GM19238 (cell line): ENCODE measurements at regions not wholly inside any gene's neighbourhood (a gene's known extent, or its start where the extent isn't known, plus 50 kb on each side); places are given as distances from the start of the nearest gene placed in this dataset.

Experiments used
- DNase-seq: peaks from one replicate; pipeline ENCODE4 v3.0.0; 2011; ENCODE audit warnings: low spot score; ENCODE audit not compliant: insufficient read length

DNA sequence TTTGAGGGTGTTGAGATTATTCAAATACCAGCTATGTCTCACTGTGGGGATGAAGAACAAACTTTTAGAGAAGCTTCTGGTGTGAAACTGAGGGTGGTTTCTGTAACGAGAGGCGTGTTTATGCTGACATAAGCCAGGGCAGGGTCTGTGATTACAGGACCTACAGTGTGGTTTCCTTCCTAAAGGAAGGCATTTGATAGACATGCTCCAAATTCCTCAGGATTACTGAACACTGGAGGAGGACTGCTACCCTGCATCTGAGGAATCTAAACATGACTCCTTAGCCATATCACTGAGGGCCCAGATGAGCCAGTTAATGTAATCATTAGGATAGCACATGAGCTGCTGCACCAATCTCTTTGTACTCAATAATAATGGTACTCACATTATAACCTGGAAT is 328.4 kb upstream of the UMPS start:
- no peak for DNase-seq

DNA sequence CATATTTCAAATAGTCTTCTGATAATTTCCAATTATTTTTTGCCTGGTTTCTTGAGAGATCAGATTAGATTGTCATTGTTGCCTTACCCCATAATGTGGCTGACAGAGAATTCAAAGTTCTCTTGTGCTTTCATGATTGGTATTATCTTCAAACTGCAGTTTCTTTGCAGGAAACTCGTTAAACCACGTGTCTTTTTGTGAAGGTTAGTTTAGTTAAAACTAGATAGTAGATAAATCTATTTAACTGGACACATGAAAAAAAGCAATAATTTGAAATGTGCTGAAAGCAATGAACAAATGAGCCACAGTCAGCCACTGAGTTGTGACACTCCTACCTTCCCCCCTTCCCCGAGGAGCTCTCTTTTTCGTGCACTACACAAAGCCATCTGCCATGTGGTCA is 327.5 kb upstream of the UMPS start:
- DNase-seq: no peak

DNA sequence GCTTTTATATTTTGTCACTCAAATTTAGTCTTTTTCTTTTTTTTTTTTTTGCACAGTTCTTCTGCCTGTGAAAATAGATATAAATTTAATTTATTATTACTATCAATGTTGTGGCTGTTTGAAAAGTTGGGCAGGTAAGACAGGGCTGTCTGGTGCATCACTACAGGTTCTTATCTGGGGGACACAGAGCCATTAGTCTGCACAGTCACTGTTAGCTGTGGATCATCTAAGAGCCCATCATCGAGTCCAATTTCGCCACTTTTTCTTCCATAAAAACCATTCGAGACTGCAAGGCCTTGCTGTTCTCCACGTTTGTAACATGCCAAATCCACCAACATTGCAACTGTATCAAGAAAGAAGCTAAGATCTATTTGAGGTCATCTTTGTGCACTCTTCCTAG is 325.6 kb upstream of the UMPS start:
- DNase-seq: no peak

DNA sequence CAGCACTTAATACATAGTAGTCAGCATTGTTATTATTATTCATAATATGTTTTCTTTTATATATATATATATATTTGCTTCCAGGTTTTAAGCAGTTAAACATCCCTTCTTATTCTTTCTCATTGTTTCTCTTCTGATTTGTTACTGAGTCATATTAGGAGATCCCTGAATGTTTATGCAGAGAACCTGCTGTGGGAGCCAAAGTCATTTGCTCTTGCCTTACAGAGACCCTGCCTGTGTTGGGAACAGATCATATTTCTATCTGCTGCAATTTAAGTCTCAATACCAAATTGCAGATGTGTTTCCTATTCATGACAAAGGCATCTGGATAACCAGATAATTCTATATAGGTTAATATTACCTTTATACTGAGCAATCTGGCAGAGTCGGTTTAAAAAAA is 323.0 kb upstream of the UMPS start:
- DNase-seq: no peak

DNA sequence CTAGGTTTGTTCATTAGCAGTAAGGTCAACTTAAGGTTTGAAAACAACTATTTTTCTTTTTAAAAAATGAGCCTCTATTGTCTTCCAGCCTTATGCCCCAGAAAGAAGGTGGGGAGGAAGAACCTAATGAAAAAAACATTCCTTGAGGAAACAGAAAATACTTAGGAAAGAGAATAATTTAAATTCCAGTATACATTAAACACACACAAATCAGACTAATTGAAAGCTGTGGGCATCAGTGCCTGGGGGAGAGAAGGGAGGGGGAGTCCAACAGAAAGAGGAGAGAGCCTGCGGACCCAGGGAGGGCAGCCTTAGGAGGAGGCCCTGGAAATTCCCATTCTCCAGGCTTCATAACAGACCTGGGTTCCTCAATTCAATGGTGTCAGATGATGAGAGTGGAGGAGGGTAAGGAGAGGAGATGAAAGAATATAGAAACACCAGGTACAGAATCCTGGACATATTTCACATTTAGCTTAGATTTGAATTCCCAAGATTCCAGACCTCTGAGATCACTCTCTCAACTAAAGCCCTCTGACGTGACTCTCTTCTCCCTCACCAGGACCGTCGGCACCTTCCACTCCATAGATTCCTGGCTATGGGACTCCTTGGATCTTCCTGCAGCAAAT is 320.5 kb upstream of the UMPS start:
- DNase-seq: no peak

DNA sequence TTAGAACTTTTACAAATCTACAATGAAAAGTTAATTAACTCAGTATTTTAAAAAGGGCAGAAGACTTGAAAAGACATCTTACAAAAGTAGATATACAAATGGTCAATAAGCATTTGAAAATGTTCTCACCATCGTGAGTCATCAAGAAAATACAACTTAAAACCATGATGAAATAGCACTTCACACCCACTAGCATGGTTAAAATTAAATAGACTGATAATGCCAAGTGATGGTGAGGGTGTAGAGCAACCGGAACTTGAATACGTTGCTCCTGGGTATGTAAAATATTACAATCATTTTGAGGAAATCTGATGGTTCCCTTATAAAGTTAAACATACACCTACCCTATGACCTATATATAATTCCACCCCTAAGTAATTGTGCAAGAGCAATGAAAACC is 319.8 kb upstream of the UMPS start:
- DNase-seq: no peak

DNA sequence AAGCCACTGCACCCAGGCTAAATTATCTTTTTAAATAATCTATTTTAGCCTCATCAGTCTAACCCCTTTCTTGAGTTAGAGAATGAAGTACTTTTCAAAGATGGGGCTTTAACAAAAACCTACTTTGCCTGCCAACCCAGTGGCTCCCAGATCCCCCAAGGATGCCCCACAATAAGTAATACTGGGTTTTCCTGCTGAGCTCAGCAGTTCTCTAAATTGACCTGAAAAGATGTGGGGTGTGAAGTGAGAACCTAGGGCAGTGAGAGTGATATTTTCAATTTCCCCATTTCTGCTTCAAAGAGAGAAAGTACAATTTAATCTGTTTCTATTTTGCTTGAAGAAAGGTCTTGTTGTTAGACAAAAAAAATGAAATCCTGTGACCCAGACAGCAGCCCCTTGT is 318.5 kb upstream of the UMPS start:
- DNase-seq: no peak

DNA sequence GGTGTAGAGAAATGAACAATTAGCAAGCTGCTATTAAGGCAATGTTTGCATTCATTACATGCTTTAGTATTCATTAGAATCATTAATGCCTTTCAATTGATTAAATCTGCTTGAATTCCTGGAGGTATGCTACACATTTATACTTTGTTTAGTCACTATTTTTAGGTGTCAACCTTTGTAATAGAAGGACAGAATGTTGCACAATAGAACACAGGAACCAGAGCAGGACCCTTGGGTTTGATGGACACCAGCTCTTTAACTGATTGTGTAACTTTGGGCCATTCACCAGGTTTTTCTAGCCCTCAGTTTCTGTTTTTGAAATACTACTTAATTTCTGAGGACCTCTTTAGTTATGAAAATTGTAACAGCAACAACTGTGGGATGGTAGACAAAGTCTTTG is 317.6 kb upstream of the UMPS start:
- DNase-seq: no peak

DNA sequence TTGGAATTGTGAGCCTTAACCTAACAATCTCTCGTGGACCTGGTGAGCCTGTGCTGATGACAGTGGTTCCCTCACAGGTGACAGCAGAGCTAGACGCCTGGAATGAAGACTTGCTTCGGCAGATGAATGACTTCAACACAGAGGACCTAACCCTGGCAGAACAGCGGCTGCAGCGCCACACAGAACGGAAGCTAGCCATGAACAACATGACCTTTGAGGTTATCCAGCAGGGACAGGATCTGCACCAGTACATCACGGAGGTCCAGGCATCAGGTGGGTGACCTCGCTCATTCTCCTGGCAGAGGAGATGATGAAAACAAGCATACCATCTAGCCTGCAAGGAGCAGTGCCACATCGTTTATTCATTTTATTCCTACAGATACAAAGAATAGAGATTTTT is 316.9 kb upstream of the UMPS start:
- no peak for DNase-seq

DNA sequence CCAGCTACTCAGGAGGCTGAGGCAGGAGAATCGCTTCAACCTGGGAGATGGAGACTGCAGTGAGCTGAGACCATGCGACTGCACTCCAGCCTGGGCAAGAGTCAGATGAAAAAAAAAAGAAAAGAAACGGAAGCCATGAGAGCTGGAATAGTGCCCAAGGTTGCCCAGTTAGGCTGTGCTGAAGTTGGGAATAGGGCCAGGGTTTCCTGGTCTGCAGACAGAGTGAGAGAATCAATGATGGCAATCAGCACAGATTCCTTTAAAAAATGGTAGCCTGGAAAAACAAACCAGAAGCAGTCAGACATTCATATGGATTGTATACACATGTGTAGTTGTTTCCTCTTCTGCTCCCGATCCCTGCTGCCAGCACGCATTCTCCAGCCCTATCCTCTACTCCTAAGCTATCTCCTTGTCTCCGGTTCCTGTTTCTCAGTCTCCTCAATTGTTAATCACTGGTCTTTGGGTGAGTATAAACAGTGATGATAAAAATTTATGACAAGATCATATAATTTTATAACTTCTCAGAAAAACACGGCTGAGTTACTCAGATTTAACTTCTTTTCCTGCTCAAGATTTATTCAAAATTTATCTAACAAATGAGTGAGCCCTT is 316.2 kb upstream of the UMPS start:
- no peak for DNase-seq

DNA sequence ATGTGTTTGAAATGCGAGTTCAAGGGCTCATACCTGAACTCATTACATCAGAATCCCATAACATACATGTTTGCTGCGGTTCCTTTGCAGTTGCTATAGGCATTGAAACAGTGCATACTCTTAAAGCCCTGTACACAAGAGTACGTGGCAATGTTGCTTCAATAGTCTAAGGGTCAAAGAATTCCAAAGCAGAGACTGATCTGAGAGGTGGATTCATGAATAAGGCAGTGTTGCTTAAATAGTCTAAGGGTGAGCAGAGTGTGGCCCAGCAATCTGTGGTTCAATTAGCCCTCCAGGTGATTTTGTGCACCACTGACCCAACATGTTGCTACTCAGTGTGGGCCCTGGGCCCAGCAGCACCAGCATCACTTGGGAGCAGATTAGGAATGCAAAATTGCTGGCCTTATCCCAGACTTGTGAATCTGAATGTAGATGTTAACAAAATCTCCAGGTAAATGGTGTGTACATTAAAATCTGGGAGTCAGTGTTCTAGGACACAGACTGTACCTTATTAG is 314.7 kb upstream of the UMPS start:
- no peak for DNase-seq

DNA sequence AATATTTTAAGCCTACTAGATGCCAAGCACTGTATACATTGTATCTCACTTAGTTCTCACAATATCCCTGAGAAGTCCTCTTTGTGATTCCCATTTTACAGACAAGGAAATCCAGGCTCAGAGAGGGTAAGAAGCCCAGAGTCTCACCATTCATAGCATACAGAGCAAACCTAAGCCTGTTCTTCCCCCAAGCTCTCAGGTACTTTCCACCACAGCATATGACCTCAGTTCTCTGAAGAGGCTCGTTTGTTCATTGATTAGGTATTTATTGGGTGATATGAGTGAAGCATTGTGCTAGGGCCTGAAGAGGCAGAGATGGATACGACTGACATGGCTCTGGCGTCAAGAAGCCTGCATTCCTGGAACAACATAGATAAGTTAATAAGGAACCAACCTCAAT is 310.9 kb upstream of the UMPS start:
- no peak for DNase-seq

DNA sequence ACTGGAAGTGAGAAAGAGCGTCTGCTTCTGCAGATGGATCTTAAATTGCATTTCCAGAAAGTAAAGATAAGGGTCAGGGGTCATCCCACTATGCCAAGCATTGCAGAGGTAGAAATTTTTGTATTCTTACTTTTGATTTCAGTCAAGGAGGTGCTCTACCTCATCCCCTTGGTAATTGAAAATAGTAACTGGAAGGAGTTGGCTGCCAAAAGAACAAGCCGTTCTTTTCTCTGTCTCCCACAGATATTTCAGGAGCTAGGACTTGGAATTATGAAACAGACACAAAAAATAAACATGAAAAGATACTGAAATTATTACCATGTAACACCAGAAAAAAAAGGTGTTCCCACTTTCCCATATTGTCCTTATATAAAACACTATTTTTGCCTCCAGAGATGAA is 309.9 kb upstream of the UMPS start:
- DNase-seq: no peak

DNA sequence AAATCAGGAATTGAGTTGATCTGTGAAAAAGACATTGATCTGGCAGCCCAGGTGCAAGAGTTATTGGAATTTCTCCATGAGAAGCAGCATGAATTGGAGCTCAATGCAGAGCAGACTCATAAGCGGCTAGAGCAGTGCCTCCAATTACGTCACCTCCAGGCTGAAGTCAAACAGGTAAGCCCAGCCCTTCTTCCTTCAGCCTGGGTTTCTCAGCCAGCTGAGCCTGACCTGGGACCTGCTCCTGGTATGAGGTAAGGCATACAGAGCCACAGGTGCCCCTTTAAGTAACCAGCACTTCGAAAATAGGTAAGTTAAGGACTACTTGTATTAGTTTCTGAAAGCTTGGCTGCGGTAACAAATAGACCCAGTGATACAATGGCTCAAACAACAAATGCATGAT is 307.4 kb upstream of the UMPS start:
- DNase-seq: no peak

DNA sequence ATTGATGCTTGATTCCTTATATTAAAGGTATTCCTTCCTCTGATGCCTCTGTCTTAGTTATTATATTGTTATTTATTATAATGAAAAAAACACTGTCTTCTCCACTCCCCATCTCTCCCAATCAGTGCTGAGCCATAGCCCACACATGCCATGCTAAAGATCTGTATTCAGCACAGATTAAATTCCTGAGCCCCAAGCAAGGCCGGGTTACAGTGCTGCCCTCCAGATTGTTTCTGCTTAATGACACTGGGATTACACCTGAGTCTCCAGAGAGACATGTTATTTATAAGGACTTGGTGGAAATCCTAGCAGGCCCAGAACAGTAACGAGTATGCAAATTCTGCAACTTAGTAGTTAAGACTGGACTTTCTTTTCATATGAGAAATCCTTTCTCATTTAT is 305.9 kb upstream of the UMPS start:
- no peak for DNase-seq

DNA sequence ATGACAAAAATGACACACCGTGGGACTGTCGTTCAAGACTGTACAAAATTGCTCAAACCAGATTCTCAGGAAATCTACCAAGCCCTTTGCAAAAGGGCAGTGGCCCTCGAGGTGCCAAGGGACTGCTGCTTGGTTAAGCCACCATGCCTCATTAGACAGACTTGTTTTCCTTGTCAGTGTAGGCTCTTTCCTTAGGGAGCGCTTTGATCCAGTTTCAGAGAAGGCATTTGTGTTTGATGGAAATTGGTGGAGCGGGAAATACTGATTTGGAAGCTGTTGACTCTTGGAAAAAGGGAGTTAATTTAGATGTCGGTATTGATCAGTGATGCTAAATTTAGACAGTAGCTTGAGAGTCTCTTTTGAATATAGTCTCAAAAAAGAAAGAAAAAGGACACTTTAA is 304.3 kb upstream of the UMPS start:
- DNase-seq: no peak

DNA sequence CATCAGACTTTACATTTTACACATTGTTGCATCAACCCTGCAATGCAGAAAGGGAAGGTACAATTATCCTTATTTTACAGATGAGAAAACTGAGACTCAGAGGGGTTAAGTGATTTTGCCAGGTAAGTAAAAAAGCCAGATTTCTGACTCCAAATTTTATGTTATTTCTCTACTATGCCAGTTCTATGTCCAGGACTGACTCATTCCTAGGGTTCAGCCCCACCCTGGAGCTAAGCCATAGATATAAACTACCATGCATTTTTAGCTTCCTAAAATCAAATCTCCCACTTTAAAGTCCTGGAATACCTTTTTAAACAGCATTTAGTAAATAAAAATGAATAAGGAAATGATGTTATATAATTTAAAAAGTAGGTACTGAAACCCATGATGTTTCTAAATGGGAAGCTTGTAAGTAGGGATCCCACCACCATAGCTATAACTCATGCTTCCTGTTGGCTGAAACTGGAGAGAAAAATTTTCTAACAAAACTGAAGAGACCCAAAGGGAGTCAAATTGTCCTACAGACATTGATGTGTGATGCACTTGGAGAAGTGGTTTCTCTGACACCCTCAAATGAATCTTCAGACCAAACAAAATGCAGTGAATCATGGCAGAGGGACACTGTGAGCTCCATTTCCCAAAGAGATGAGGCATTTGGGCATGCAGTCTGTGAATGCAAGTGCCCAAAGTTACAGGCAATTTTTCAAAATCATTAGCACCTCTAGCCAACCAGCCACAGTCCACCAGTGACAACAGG is 301.7 kb upstream of the UMPS start:
- no peak for DNase-seq

DNA sequence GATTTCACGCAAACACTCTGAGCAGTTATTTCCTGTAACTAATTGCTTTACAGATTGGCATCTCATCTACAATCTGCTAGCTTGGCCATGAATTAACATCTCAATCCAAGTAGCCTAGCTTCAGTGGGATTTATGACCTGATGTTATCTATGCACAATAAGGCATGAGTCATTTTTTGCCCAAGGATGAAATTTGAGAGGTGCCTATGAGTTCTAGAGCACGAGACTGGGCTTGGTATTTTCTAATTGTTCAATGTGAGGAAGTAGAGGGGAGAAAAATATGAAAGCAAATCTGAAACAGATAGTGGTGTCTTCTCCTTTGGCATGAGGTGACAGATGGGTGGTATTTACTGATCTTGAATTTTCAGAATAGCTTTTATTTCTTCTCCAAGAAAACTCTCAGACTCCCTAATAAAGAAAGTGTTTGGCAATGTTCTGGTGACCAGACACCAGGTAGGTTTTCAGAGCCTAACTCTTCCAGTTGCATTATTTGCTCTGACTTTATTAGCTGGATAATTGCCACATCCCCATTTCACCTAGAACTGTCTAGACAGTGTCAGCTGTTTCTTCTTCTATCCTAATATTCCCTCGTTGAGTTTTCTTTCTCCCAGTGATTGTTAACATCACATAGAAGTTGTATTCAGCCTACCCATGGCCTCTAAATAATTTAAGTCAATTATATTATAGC is 301.0 kb upstream of the UMPS start:
- DNase-seq: no peak

DNA sequence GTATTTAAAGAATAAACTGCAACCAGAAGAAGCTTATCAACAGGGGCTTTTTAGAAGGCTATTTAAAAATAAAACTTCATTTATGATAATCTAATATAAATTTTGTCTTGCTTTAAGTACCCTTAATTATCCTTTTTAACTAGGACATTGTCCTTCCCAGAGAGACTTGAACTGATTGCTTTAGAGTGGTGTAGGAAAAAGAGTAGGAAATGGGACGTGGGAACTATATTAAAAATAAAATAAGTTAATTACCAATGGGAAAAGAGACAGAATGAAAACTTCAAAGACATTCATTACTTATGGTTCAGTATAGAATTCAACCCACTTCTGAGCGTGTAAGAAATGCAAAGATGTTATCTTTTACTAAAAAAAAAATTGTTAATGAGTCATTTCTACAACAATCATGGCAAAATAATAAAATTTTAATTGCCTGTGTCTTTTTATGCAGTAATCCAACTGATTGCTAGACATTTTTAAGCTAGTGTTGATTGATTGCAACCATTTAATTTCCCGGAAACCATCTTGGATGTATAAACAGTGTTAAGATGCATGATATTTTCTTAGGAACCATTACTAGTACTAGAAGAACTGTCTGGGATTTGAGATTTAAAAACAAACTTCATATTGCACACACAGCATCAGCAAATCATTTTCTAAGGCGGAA is 298.8 kb upstream of the UMPS start:
- no peak for DNase-seq

DNA sequence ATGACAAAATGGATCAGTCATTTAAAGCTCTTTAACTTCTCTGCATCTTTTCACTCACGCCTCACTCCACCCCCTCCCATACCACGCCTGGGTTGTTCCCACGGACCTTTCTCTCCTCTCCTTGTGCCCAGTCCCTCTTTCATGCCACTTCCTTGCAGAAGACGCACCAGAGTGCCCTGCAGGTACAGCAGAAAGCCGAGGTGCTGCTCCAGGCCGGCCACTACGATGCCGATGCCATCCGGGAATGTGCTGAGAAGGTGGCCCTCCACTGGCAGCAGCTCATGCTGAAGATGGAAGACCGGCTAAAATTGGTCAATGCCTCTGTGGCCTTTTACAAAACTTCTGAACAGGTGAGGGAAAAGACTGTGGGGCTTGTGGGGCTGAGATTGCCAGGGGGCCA is 296.1 kb upstream of the UMPS start:
- no peak for DNase-seq

DNA sequence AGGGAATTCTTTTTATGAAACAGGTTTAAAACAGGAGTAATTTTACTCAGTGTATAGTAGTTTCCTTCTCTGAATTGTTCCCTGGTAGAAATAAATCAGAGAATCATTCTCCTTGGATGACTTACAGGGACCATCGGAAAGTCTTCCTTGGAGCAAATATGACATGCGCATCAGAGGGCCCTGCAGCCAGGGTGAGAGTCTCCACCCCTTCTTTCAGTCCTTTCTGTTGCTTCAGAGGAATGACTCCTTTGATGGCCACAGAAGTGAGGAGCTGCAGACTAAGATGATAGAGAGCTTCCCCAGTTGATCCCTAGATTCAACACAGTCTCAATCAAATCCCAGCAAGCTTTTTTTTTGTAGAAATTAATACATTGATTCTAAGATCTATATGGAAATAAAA is 294.8 kb upstream of the UMPS start:
- no peak for DNase-seq

DNA sequence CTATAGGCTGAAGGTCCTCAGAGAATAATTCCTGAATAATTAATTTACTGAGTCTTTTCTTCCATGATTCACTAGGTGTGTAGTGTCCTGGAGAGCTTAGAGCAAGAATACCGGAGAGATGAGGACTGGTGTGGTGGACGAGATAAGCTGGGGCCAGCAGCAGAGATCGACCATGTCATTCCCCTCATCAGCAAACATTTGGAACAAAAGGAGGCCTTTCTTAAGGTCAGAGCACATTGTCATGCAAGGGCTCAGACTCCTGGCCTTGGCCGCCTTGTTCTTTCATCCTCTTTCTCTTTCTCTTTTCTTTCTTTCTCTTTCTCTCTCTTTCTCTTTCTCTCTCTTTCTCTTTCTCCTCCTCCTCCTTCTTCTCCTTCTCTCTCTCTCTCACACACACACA is 291.4 kb upstream of the UMPS start:
- no peak for DNase-seq
